ENCODE measurements at regions not wholly inside any gene's neighbourhood (a gene's known extent, or its start where the extent isn't known, plus 50 kb on each side); places are given as distances from the start of the nearest gene placed in this dataset.

GRCh38 chr20:39105551-39105950 lies 143.4 kb downstream of the DHX35 start:
- DNase-seq (ENCODE audit: low read depth in 3 of 3, low spot score in 1 of 3), result no peak

GRCh38 chr20:39103732-39104131 lies 141.6 kb downstream of the DHX35 start:
- no peak for DNase-seq (ENCODE audit: low read depth in 3 of 3, low spot score in 1 of 3)

GRCh38 chr20:39103305-39103704 lies 141.2 kb downstream of the DHX35 start:
- DNase-seq (ENCODE audit: low read depth in 3 of 3, low spot score in 1 of 3), result no peak

- DNase-seq (ENCODE audit: low read depth in 3 of 3, low spot score in 1 of 3), result no peak
Observed at GRCh38 chr20:39101895-39102294, 139.8 kb downstream of the DHX35 start.

- no peak for DNase-seq (ENCODE audit: low read depth in 3 of 3, low spot score in 1 of 3)
Observed at GRCh38 chr20:39100691-39101090, 138.5 kb downstream of the DHX35 start.

- DNase-seq (ENCODE audit: low read depth in 3 of 3, low spot score in 1 of 3), result no peak
Observed at GRCh38 chr20:39097889-39098288, 135.7 kb downstream of the DHX35 start.

GRCh38 chr20:39095870-39096269 lies 133.7 kb downstream of the DHX35 start:
- no peak for DNase-seq (ENCODE audit: low read depth in 3 of 3, low spot score in 1 of 3)

GRCh38 chr20:39094391-39094790 lies 132.2 kb downstream of the DHX35 start:
- DNase-seq (ENCODE audit: low read depth in 3 of 3, low spot score in 1 of 3), result no peak

GRCh38 chr20:39092733-39093410 lies 130.7 kb downstream of the DHX35 start:
- no peak for DNase-seq (ENCODE audit: low read depth in 3 of 3, low spot score in 1 of 3)

GRCh38 chr20:39090906-39091305 lies 128.8 kb downstream of the DHX35 start:
- DNase-seq (ENCODE audit: low read depth in 3 of 3, low spot score in 1 of 3), result no peak

- no peak for DNase-seq (ENCODE audit: low read depth in 3 of 3, low spot score in 1 of 3)
Observed at GRCh38 chr20:39089797-39090196, 127.7 kb downstream of the DHX35 start.
